CD14-positive monocyte (primary cell): ENCODE measurements at regions not wholly inside any gene's neighbourhood (a gene's known extent, or its start where the extent isn't known, plus 50 kb on each side); places are given as distances from the start of the nearest gene placed in this dataset.

ENCODE experiments used
- DNase-seq, 3 donors: peaks; one replicate each; pipeline ENCODE4 v3.0.0-alpha.2; 2011 to 2022
- H2AFZ ChIP-seq: 2 replicates; pipeline ENCODE4 v1.6.0; 2012; ENCODE audit warnings: mild to moderate bottlenecking, low read depth, low read length, inconsistent platforms; ENCODE audit not compliant: insufficient read depth, poor library complexity, severe bottlenecking
- H3K27ac ChIP-seq, 2 donors: 1 replicate in 1 of 2; 2 replicates in 1 of 2; pipeline ENCODE4 v1.5.1; 2012 to 2013; ENCODE audit warnings: low read length in 2 of 2, control low read depth in 1 of 2, inconsistent platforms in 1 of 2, low read depth in 1 of 2, mild to moderate bottlenecking in 1 of 2
- H3K27me3 ChIP-seq, 2 donors: one replicate each; pipeline versions ENCODE4 v1.6.0 to v1.6.1; 2011 to 2013; ENCODE audit warnings: low read length in 2 of 2; ENCODE audit not compliant: control insufficient read depth in 2 of 2, insufficient read depth in 2 of 2
- H3K36me3 ChIP-seq, 2 donors: replicated peaks in 1 of 2; 1 replicate in 1 of 2; 2 replicates in 1 of 2; pipeline versions ENCODE4 v1.5.1 to v1.6.1; 2012 to 2013; ENCODE audit warnings: low read length in 2 of 2, control low read depth in 1 of 2, inconsistent platforms in 1 of 2, mild to moderate bottlenecking in 1 of 2; ENCODE audit not compliant: insufficient read depth in 2 of 2, control insufficient read depth in 1 of 2
- H3K4me1 ChIP-seq, 2 donors: 1 replicate in 1 of 2; 2 replicates in 1 of 2; pipeline versions ENCODE4 v1.5.1 to v1.6.1; 2012 to 2013; ENCODE audit warnings: low read length in 2 of 2, control low read depth in 1 of 2, inconsistent platforms in 1 of 2, mild to moderate bottlenecking in 1 of 2, moderate library complexity in 1 of 2; ENCODE audit not compliant: insufficient read depth in 2 of 2, control insufficient read depth in 1 of 2
- H3K4me2 ChIP-seq: replicated peaks from 2 replicates; pipeline ENCODE3; 2012; ENCODE audit warnings: low read length, moderate library complexity, mild to moderate bottlenecking; ENCODE audit not compliant: poor library complexity, severe bottlenecking; ENCODE audit errors: extremely low read depth
- H3K4me3 ChIP-seq, 3 experiments: fragments of 200-600 bp in 1 of 3; sonication (generic) in 1 of 3; replicated peaks in 1 of 3; 1 replicate in 2 of 3; 2 replicates in 1 of 3; pipeline ENCODE4 v1.5.1; 2011 to 2013; ENCODE audit warnings: low read length in 3 of 3, mild to moderate bottlenecking in 3 of 3, control low read depth in 2 of 3, low read depth in 2 of 3, inconsistent platforms in 1 of 3, moderate library complexity in 1 of 3
- H3K79me2 ChIP-seq: 2 replicates; pipeline ENCODE4 v1.6.0; 2012; ENCODE audit warnings: mild to moderate bottlenecking, control low read depth, inconsistent platforms, low read length, moderate library complexity; ENCODE audit not compliant: insufficient read depth
- H3K9ac ChIP-seq: 2 replicates; pipeline ENCODE4 v1.6.0; 2017; ENCODE audit warnings: low read length, mild to moderate bottlenecking; ENCODE audit not compliant: insufficient read depth, poor library complexity, severe bottlenecking
- H3K9me3 ChIP-seq, 2 donors: replicated peaks in 1 of 2; 1 replicate in 1 of 2; 2 replicates in 1 of 2; pipeline versions ENCODE4 v1.5.1 to v1.6.1; 2012 to 2013; ENCODE audit warnings: low read length in 2 of 2, control low read depth in 1 of 2; ENCODE audit not compliant: control insufficient read depth in 1 of 2, insufficient read depth in 1 of 2
- H4K20me1 ChIP-seq: 2 replicates; pipeline ENCODE4 v1.6.0; 2012; ENCODE audit warnings: mild to moderate bottlenecking, low read length, control low read depth, moderate library complexity; ENCODE audit not compliant: insufficient read depth
- H3K27ac Mint-ChIP-seq, 7 donors: one replicate each; pipeline ENCODE4 v1.8.0; 2020; ENCODE audit warnings: mild to moderate bottlenecking in 7 of 7, mixed read lengths in 7 of 7, moderate library complexity in 6 of 7, inconsistent platforms in 2 of 7
- H3K27me3 Mint-ChIP-seq, 3 donors: one replicate each; pipeline ENCODE4 v1.8.0; 2021 to 2022; ENCODE audit warnings: low read depth in 3 of 3, mild to moderate bottlenecking in 3 of 3, mixed read lengths in 3 of 3, moderate library complexity in 3 of 3, inconsistent platforms in 1 of 3
- H3K36me3 Mint-ChIP-seq, 2 donors: one replicate each; pipeline ENCODE4 v1.8.0; 2020; ENCODE audit warnings: mixed read lengths in 2 of 2, inconsistent platforms in 1 of 2, mild to moderate bottlenecking in 1 of 2
- H3K4me1 Mint-ChIP-seq: one replicate; pipeline ENCODE4 v1.8.0; 2020; ENCODE audit warnings: mild to moderate bottlenecking, mixed read lengths
- H3K4me3 Mint-ChIP-seq, 2 donors: one replicate each; pipeline ENCODE4 v1.8.0; 2020; ENCODE audit warnings: mild to moderate bottlenecking in 2 of 2, mixed read lengths in 2 of 2, moderate library complexity in 1 of 2
- H3K9me3 Mint-ChIP-seq, 7 donors: one replicate each; pipeline ENCODE4 v1.8.0; 2020 to 2022; ENCODE audit warnings: mixed read lengths in 7 of 7, mild to moderate bottlenecking in 6 of 7, moderate library complexity in 6 of 7, inconsistent platforms in 2 of 7
- CTCF ChIP-seq: fragments of 200-600 bp; IDR thresholded peaks from one replicate; pipeline ENCODE4 v1.8.0; 2022; ENCODE audit warnings: antibody characterized with exemption, mild to moderate bottlenecking
- WGBS: methylation state at CpG from one replicate; pipeline ENCODE4 v1.1.5; 2013; ENCODE audit warnings: missing lambda C conversion rate; ENCODE audit not compliant: insufficient coverage; 5-methylcytosine and 5-hydroxymethylcytosine counted together
- intact Hi-C, 2 donors: fragments of 100-400 bp; cut with micrococcal nuclease; formaldehyde crosslinking; loops; one replicate each; pipeline versions ENCODE4 v1.15.0 to v1.15.1; 2023

- Mint-ChIP-seq H3K4me1 (no peaks in the 10 kb centered on the region), H3K27ac (no peak overlapping the region), H3K9me3 (peaks cover 0 to 6% (median 3%) of the 10 kb centered on the region in 7 donors), H3K36me3 (no peaks in the 10 kb centered on the region), H3K4me3 (no peak overlapping the region), H3K27me3 (no peaks in the 10 kb centered on the region)
- intact Hi-C loops, result no loop called here
- peaks cover under 1 to 4% of the 10 kb centered on the region in 2 donors for H3K9me3 ChIP-seq
- H3K27me3 ChIP-seq, result no peaks in the 10 kb centered on the region
- H3K4me2 ChIP-seq, result no peak overlapping the region
- H4K20me1 ChIP-seq, result no peaks in the 10 kb centered on the region
- no peak overlapping the region for H3K4me3 ChIP-seq
- no peaks in the 10 kb centered on the region for H3K36me3 ChIP-seq
- H3K27ac ChIP-seq, result no peak overlapping the region
- H3K79me2 ChIP-seq, result no peaks in the 10 kb centered on the region
- TF ChIP-seq CTCF, result no peak
- no peak for DNase-seq
- WGBS, result no CpG with 5 or more reads among the region's 2 CpGs
- no peak overlapping the region for H2AFZ ChIP-seq
- H3K9ac ChIP-seq, result no peak overlapping the region
- no peaks in the 10 kb centered on the region for H3K4me1 ChIP-seq
These were observed 385.8 kb upstream of the CNTN6 start for GRCh38 chr3:707041-707440.

- Mint-ChIP-seq H3K9me3 (peaks cover 0 to 10% (median 5%) of the 10 kb centered on the region in 7 donors), H3K4me1 (no peaks in the 10 kb centered on the region), H3K4me3 (no peak overlapping the region), H3K27me3 (no peaks in the 10 kb centered on the region), H3K36me3 (no peaks in the 10 kb centered on the region), H3K27ac (no peak overlapping the region)
- peaks cover 4 to 5% of the 10 kb centered on the region in 2 donors for H3K9me3 ChIP-seq
- H4K20me1 ChIP-seq, result no peaks in the 10 kb centered on the region
- no peak overlapping the region for H3K27ac ChIP-seq
- H3K4me1 ChIP-seq, result no peaks in the 10 kb centered on the region
- no peaks in the 10 kb centered on the region for H3K36me3 ChIP-seq
- no peak overlapping the region for H3K4me2 ChIP-seq
- H3K4me3 ChIP-seq, result no peak overlapping the region
- H2AFZ ChIP-seq, result no peak overlapping the region
- DNase-seq, result no peak
- no peak for TF ChIP-seq CTCF
- H3K9ac ChIP-seq, result no peak overlapping the region
- no CpG with 5 or more reads among the region's 5 CpGs for WGBS
- no peaks in the 10 kb centered on the region for H3K79me2 ChIP-seq
- intact Hi-C loops, result no loop called here
- H3K27me3 ChIP-seq, result no peaks in the 10 kb centered on the region
These were observed 379.7 kb upstream of the CNTN6 start for GRCh38 chr3:713006-713621.
